Muscle layer of colon (tissue), 2 donors: ENCODE measurements at regions not wholly inside any gene's neighbourhood (a gene's known extent, or its start where the extent isn't known, plus 50 kb on each side); places are given as distances from the start of the nearest gene placed in this dataset.
A peak's percentile ranks its signal among the peaks of the same experiment; 100 is the strongest.

Source experiments
- H3K27ac ChIP-seq: one replicate; pipeline ENCODE4 v1.7.0; 2013; ENCODE audit warnings: low read depth, mild to moderate bottlenecking, low read length, moderate library complexity
- H3K27me3 ChIP-seq, 2 donors: one replicate each; pipeline ENCODE4 v1.7.0; 2013; ENCODE audit warnings: low read length in 2 of 2, mild to moderate bottlenecking in 2 of 2; ENCODE audit not compliant: insufficient read depth in 2 of 2, control insufficient read depth in 1 of 2
- H3K36me3 ChIP-seq: one replicate; pipeline ENCODE4 v1.7.0; 2013; ENCODE audit warnings: mild to moderate bottlenecking, low read length; ENCODE audit not compliant: insufficient read depth
- H3K4me1 ChIP-seq: one replicate; pipeline ENCODE4 v1.7.0; 2013; ENCODE audit warnings: mild to moderate bottlenecking, low read length; ENCODE audit not compliant: insufficient read depth
- H3K4me3 ChIP-seq, 2 donors: one replicate each; pipeline ENCODE4 v1.7.0; 2013; ENCODE audit warnings: low read length in 2 of 2, low read depth in 1 of 2, mild to moderate bottlenecking in 1 of 2, moderate library complexity in 1 of 2
- H3K9ac ChIP-seq: one replicate; pipeline ENCODE4 v1.7.0; 2013; ENCODE audit warnings: low read length
- H3K9me3 ChIP-seq: one replicate; pipeline ENCODE4 v1.7.0; 2013; ENCODE audit warnings: mild to moderate bottlenecking, low read length
- donor health status: abdominal sarcoma.
- donor health status: Adenocarcinoma of cecum.

GRCh38 chr1:218139761-218140160 is 145.3 kb upstream of the RRP15 start:
- H3K27me3 ChIP-seq: no peaks in the 10 kb centered on the region

GRCh38 chr1:218156595-218156994 is 128.5 kb upstream of the RRP15 start:
- H3K4me3 ChIP-seq: no peak overlapping the region
- no peaks in the 10 kb centered on the region for H3K27me3 ChIP-seq
- H3K36me3 ChIP-seq: no peaks in the 10 kb centered on the region
- H3K27ac ChIP-seq: no peak overlapping the region
- H3K4me1 ChIP-seq: no peaks in the 10 kb centered on the region
- no peak overlapping the region for H3K9ac ChIP-seq
- H3K9me3 ChIP-seq: no peaks in the 10 kb centered on the region

More at GRCh38 chr1:218139761-218140160, 145.3 kb upstream of the RRP15 start:
- H3K9ac ChIP-seq: no peak overlapping the region
- H3K27ac ChIP-seq: no peak overlapping the region
- no peaks in the 10 kb centered on the region for H3K9me3 ChIP-seq
- no peaks in the 10 kb centered on the region for H3K4me1 ChIP-seq
- H3K4me3 ChIP-seq: no peak overlapping the region
- no peaks in the 10 kb centered on the region for H3K36me3 ChIP-seq

DNA sequence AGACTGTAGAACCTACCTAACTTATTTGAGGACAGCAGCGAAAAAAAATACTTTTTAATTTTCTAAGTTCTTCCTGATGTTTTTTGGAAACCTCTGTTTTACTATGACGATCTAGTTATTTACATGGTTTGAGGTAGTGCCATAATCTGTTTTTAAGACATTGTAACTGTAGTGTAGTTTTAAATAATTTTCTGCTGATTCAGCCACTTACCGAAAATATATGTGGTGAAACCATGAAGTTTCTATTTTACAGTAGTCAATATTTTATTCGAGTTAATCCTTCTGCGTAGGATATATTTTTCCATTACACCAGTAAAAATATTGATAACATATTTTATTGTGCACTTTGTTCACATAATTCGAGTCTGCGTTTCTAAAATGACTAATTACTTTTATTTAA is 121.7 kb upstream of the RRP15 start:
- H3K36me3 ChIP-seq: no peaks in the 10 kb centered on the region
- peaks cover 14% of the 10 kb centered on the region for H3K4me1 ChIP-seq
- no peak overlapping the region for H3K27ac ChIP-seq
- H3K27me3 ChIP-seq: peaks cover 40 to 44% of the 10 kb centered on the region in 2 donors
- no peaks in the 10 kb centered on the region for H3K9me3 ChIP-seq
- H3K4me3 ChIP-seq: no peak overlapping the region
- no peak overlapping the region for H3K9ac ChIP-seq

DNA sequence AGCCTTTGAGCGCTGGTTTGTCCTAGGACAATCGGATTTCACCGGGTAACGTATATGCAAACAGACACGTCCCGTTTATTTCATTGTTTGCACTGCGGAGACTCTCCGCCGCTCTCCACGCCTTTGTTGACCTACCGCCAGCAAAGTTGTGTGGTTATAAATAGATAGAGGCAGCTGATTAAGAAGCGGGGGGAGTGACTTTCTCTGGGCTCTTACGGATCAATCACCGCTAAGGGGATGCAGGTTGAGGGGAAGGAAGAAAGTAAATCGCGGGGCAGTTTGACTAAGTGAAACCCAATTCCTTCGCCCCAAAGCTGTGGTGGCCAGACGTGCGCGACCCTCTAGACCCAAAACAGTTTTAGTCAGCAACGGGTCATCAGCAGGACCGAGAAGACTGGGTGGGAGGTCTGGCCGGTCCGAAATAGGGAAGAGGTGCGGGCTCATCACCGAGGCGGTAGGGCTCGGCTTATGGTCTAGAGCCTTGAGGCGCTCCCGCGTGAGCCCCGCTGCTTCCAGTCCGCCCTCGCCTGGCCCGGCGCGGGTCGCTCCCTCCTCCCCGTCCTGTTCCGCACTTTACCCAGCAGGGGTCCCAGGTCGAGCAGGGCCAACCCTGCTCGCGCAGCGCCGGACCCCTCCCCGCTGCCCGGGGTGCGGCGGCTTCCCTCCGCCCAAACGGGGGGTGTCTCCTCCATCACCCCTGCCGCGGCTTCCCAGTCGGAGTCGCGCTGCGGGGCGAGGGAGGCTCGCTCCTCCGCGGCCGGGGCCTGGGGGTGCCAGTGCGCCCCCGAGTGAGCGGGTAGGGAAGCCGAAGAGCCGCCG is 120.8 kb upstream of the RRP15 start:
- peak overlapping the region; percentile 47 to 73 for H3K4me3 ChIP-seq
- H3K4me1 ChIP-seq: peaks cover 14% of the 10 kb centered on the region
- no peaks in the 10 kb centered on the region for H3K9me3 ChIP-seq
- H3K27ac ChIP-seq: no peak overlapping the region
- no peak overlapping the region for H3K9ac ChIP-seq
- H3K27me3 ChIP-seq: peaks cover 40 to 44% of the 10 kb centered on the region in 2 donors
- no peaks in the 10 kb centered on the region for H3K36me3 ChIP-seq

DNA sequence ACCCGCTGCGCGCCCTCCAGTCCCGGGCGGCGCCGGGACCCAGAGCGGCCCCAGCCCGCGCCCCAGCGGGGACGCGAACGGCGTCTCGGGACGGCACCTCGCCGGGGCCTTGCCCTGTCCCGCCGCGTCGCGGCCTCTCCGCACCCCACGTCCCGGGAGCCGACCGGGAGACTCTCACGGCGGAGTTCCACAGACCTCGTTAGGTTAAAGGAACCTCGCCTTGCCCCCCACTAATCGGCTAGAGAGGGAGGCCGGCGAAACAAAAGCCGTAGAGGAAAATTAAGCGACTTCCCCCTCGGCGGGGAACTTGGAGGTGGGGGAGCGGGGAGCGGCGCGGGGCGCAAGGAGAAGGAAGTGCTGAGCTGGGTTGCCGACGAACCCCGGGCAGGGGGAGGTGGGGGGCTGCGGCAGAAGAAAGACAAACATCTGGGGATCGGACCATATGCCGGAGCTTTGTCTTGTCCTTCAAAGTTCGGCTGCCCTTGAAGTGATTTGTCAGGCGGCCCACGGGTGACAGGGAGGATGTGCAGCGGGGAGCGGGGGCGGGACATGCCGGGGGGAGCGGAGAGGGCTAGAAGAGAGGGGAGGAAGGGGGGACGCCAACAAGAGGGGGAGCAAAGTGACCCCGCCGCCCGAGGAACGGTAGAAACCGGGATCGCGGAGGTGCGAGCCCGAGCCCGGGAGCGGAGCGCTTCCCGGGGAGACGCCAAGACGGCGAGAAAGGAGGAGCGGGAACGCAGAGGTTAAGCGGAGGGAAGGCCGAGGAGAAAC is 120.0 kb upstream of the RRP15 start:
- H3K36me3 ChIP-seq: no peaks in the 10 kb centered on the region
- peaks cover 14% of the 10 kb centered on the region for H3K4me1 ChIP-seq
- no peaks in the 10 kb centered on the region for H3K9me3 ChIP-seq
- no peak overlapping the region for H3K9ac ChIP-seq
- no peak overlapping the region for H3K27ac ChIP-seq
- peak overlapping the region; percentile 47 to 73 for H3K4me3 ChIP-seq
- peaks cover 40 to 44% of the 10 kb centered on the region in 2 donors for H3K27me3 ChIP-seq

- Histone ChIP-seq H3K27me3 (peaks cover 40 to 44% of the 10 kb centered on the region in 2 donors), H3K27ac (no peak overlapping the region), H3K4me1 (peaks cover 14% of the 10 kb centered on the region), H3K36me3 (no peaks in the 10 kb centered on the region), H3K9me3 (no peaks in the 10 kb centered on the region), H3K9ac (no peak overlapping the region), H3K4me3 (peak overlapping the region; percentile 47 to 73)
These were observed 119.4 kb upstream of the RRP15 start for GRCh38 chr1:218165701-218166114.

GRCh38 chr1:218166268-218166945 is 118.7 kb upstream of the RRP15 start:
- H3K36me3 ChIP-seq: no peaks in the 10 kb centered on the region
- H3K9me3 ChIP-seq: no peaks in the 10 kb centered on the region
- H3K27me3 ChIP-seq: peaks cover 40 to 44% of the 10 kb centered on the region in 2 donors
- H3K4me1 ChIP-seq: peaks cover 14% of the 10 kb centered on the region
- no peak overlapping the region for H3K9ac ChIP-seq
- H3K27ac ChIP-seq: no peak overlapping the region
- peak overlapping the region in 1 of 2 donors; percentile 18 for H3K4me3 ChIP-seq

DNA sequence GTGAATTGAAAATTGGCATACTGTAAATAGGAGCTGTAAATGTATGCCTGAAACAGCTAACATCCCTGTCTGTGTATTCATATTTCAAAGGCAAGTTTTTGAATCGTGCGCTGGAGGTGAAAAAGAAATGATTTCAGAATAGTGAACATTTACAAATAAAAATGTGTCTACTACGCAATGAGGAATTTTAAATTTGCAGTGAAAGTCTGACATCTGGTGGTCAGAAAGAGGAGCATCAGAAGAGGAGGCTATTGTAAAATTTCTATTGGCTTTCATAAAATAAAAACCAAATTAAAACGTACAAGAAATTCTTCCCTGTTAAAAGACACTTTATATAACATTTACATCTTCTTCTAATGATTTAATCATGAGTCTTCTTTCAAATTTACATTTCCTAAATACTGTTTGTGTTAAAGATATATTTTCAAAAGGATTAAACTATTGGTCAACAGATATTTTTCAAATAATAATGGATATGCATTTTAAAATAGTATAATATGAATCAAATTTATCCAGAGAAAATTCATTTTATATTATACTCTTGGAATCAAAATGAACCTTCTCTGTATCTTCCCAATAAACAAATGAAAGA is 113.7 kb upstream of the RRP15 start:
- Histone ChIP-seq H3K4me3 (no peak overlapping the region), H3K27me3 (peaks cover 3 to 4% of the 10 kb centered on the region in 2 donors), H3K9ac (no peak overlapping the region)

GRCh38 chr1:218182455-218182854 is 102.6 kb upstream of the RRP15 start:
- Histone ChIP-seq H3K9me3 (no peaks in the 10 kb centered on the region), H3K4me1 (no peaks in the 10 kb centered on the region), H3K27ac (no peak overlapping the region), H3K27me3 (no peaks in the 10 kb centered on the region), H3K36me3 (no peaks in the 10 kb centered on the region), H3K4me3 (no peak overlapping the region), H3K9ac (no peak overlapping the region)

More for the DNA sequence above, 113.7 kb upstream of the RRP15 start:
- no peaks in the 10 kb centered on the region for H3K4me1 ChIP-seq
- H3K27ac ChIP-seq: no peak overlapping the region
- no peaks in the 10 kb centered on the region for H3K9me3 ChIP-seq
- H3K36me3 ChIP-seq: no peaks in the 10 kb centered on the region

GRCh38 chr1:218200979-218201378 is 84.1 kb upstream of the RRP15 start:
- no peaks in the 10 kb centered on the region for H3K4me1 ChIP-seq
- no peaks in the 10 kb centered on the region for H3K27me3 ChIP-seq
- H3K36me3 ChIP-seq: no peaks in the 10 kb centered on the region
- no peak overlapping the region for H3K4me3 ChIP-seq
- H3K9ac ChIP-seq: no peak overlapping the region
- H3K27ac ChIP-seq: no peak overlapping the region
- no peaks in the 10 kb centered on the region for H3K9me3 ChIP-seq

DNA sequence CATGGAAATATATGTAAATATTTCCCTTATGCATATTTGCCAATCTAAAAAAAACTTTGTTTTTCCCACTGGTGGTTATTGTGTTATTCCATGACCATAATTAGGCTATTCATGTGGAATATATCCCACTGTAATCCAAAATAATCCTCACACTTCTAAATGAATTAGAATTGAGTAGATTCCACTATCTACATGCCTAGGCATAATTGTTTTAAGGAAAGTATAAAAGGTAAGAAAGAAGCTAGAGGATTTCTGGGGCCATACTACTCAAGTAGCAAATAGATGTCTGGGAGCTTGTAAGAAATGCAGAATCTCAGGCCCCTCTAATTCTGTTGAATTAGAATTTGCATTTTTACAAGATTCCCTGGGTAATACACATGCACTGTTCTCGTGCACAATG is 83.5 kb upstream of the RRP15 start:
- no peak overlapping the region for H3K27ac ChIP-seq
- H3K4me1 ChIP-seq: no peaks in the 10 kb centered on the region
- H3K27me3 ChIP-seq: no peaks in the 10 kb centered on the region
- no peaks in the 10 kb centered on the region for H3K9me3 ChIP-seq
- H3K4me3 ChIP-seq: no peak overlapping the region
- H3K36me3 ChIP-seq: no peaks in the 10 kb centered on the region
- no peak overlapping the region for H3K9ac ChIP-seq
